H9 (cell line): ENCODE measurements at regions not wholly inside any gene's neighbourhood (a gene's known extent, or its start where the extent isn't known, plus 50 kb on each side); places are given as distances from the start of the nearest gene placed in this dataset.

Experiments used
- DNase-seq: peaks from one replicate; pipeline ENCODE4 v3.0.0-alpha.2; 2017
- H2AFZ ChIP-seq: one replicate; pipeline ENCODE4 v1.6.1; 2013; ENCODE audit warnings: mild to moderate bottlenecking, low read length, control low read depth, moderate library complexity
- H2AK5ac ChIP-seq: 2 replicates; pipeline ENCODE4 v1.6.1; 2013; ENCODE audit warnings: low read length, control low read depth, mixed read lengths; ENCODE audit not compliant: insufficient read length
- H2BK120ac ChIP-seq: one replicate; pipeline ENCODE4 v1.6.1; 2013; ENCODE audit warnings: low read depth, mild to moderate bottlenecking, low read length, control low read depth, inconsistent platforms; ENCODE audit not compliant: poor library complexity, severe bottlenecking
- H2BK12ac ChIP-seq: 2 replicates; pipeline ENCODE4 v1.6.1; 2013; ENCODE audit warnings: low read length, control low read depth, mixed read lengths, low read depth; ENCODE audit not compliant: insufficient read length
- H2BK15ac ChIP-seq: 2 replicates; pipeline ENCODE4 v1.6.1; 2013; ENCODE audit warnings: low read depth, low read length, control low read depth
- H2BK20ac ChIP-seq: one replicate; pipeline ENCODE4 v1.6.1; 2013; ENCODE audit warnings: low read depth, mild to moderate bottlenecking, low read length, control low read depth, inconsistent platforms; ENCODE audit not compliant: poor library complexity, severe bottlenecking
- H2BK5ac ChIP-seq: 2 replicates; pipeline ENCODE4 v1.6.1; 2013; ENCODE audit warnings: low read length, control low read depth, mixed read lengths; ENCODE audit not compliant: insufficient read length
- H3K14ac ChIP-seq: 2 replicates; pipeline ENCODE4 v1.6.1; 2013; ENCODE audit warnings: low read length, control low read depth; ENCODE audit not compliant: insufficient read depth
- H3K18ac ChIP-seq: 2 replicates; pipeline ENCODE4 v1.6.1; 2013; ENCODE audit warnings: low read depth, mild to moderate bottlenecking, mixed read lengths, low read length, control low read depth; ENCODE audit not compliant: insufficient read length
- H3K23ac ChIP-seq: 2 replicates; pipeline ENCODE4 v1.6.1; 2013; ENCODE audit warnings: low read length, control low read depth, mixed read lengths, low read depth; ENCODE audit not compliant: insufficient read length
- H3K23me2 ChIP-seq: 2 replicates; pipeline ENCODE4 v1.6.1; 2013; ENCODE audit warnings: low read depth, mild to moderate bottlenecking, mixed read lengths, low read length, control low read depth; ENCODE audit not compliant: insufficient read length, poor library complexity, severe bottlenecking
- H3K27ac ChIP-seq: 2 replicates; pipeline ENCODE4 v1.5.1; 2013; ENCODE audit warnings: low read length, control low read depth, mixed read lengths, low read depth; ENCODE audit not compliant: insufficient read length
- H3K27me3 ChIP-seq: 2 replicates; pipeline ENCODE4 v1.6.1; 2013; ENCODE audit warnings: low read length, control low read depth, inconsistent platforms; ENCODE audit not compliant: insufficient read depth
- H3K4ac ChIP-seq: 2 replicates; pipeline ENCODE4 v1.6.1; 2013; ENCODE audit warnings: low read depth, mild to moderate bottlenecking, control low read depth, inconsistent platforms, low read length, moderate library complexity
- H3K4me1 ChIP-seq: 2 replicates; pipeline ENCODE4 v1.6.1; 2013; ENCODE audit warnings: low read length, control low read depth, inconsistent platforms; ENCODE audit not compliant: insufficient read depth
- H3K4me2 ChIP-seq: 2 replicates; pipeline ENCODE4 v1.6.1; 2013; ENCODE audit warnings: low read length, control low read depth, mixed read lengths; ENCODE audit not compliant: insufficient read length, insufficient read depth
- H3K56ac ChIP-seq: 2 replicates; pipeline ENCODE4 v1.6.1; 2013; ENCODE audit warnings: low read depth, mild to moderate bottlenecking, mixed read lengths, low read length, control low read depth; ENCODE audit not compliant: insufficient read length
- H3K79me1 ChIP-seq: 2 replicates; pipeline ENCODE4 v1.6.1; 2013; ENCODE audit warnings: low read depth, mild to moderate bottlenecking, moderate library complexity, low read length, control low read depth, inconsistent platforms; ENCODE audit not compliant: insufficient read depth, poor library complexity, severe bottlenecking
- H3K79me2 ChIP-seq: 2 replicates; pipeline ENCODE4 v1.6.1; 2013; ENCODE audit warnings: low read length, control low read depth, inconsistent platforms; ENCODE audit not compliant: insufficient read depth
- H3K9ac ChIP-seq: 2 replicates; pipeline ENCODE4 v1.6.1; 2013; ENCODE audit warnings: low read length, control low read depth, mixed read lengths; ENCODE audit not compliant: insufficient read length; ENCODE audit errors: extremely low read depth
- H3K9me3 ChIP-seq: one replicate; pipeline ENCODE4 v1.6.1; 2013; ENCODE audit warnings: low read depth, low read length, inconsistent platforms; ENCODE audit not compliant: control insufficient read depth
- H3T11ph ChIP-seq: one replicate; pipeline ENCODE4 v1.6.1; 2013; ENCODE audit warnings: mild to moderate bottlenecking, low read length, control low read depth, inconsistent platforms
- H4K20me1 ChIP-seq: one replicate; pipeline ENCODE4 v1.6.1; 2013; ENCODE audit not compliant: control insufficient read depth, insufficient read length, insufficient read depth
- H4K5ac ChIP-seq: 2 replicates; pipeline ENCODE4 v1.6.1; 2013; ENCODE audit warnings: low read depth, mild to moderate bottlenecking, mixed read lengths, low read length, control low read depth; ENCODE audit not compliant: insufficient read length
- H4K8ac ChIP-seq: replicated peaks from 2 replicates; pipeline ENCODE4 v1.6.1; 2013; ENCODE audit warnings: low read length, control low read depth, mixed read lengths, low read depth; ENCODE audit not compliant: insufficient read length
- H4K91ac ChIP-seq: 2 replicates; pipeline ENCODE4 v1.6.1; 2013; ENCODE audit warnings: low read depth, mild to moderate bottlenecking, moderate library complexity, mixed read lengths, low read length, control low read depth; ENCODE audit not compliant: insufficient read length
- H3K27ac Mint-ChIP-seq, 3 experiments: 2 replicates in 2 of 3; 3 replicates in 1 of 3; pipeline ENCODE4 v1.8.0; 2020 to 2021; ENCODE audit warnings: mixed read lengths in 3 of 3, mild to moderate bottlenecking in 1 of 3, moderate library complexity in 1 of 3
- H3K27me3 Mint-ChIP-seq: 2 replicates; pipeline ENCODE4 v1.8.0; 2021; ENCODE audit warnings: low read depth, mild to moderate bottlenecking, moderate library complexity, mixed read lengths
- H3K36me3 Mint-ChIP-seq, 3 experiments: 2 replicates in 2 of 3; 3 replicates in 1 of 3; pipeline ENCODE4 v1.8.0; 2020 to 2021; ENCODE audit warnings: low read depth in 3 of 3, mixed read lengths in 3 of 3; ENCODE audit not compliant: insufficient read depth in 1 of 3
- H3K4me1 Mint-ChIP-seq, 2 experiments: 2 replicates each; pipeline ENCODE4 v1.8.0; 2020; ENCODE audit warnings: mixed read lengths in 2 of 2
- H3K4me3 Mint-ChIP-seq, 2 experiments: 2 replicates in 1 of 2; 3 replicates in 1 of 2; pipeline ENCODE4 v1.8.0; 2020 to 2021; ENCODE audit warnings: mild to moderate bottlenecking in 2 of 2, mixed read lengths in 2 of 2, moderate library complexity in 1 of 2
- H3K9me3 Mint-ChIP-seq, 2 experiments: 2 replicates in 1 of 2; 3 replicates in 1 of 2; pipeline ENCODE4 v1.8.0; 2020; ENCODE audit warnings: mild to moderate bottlenecking in 2 of 2, mixed read lengths in 2 of 2, moderate library complexity in 1 of 2
- CTCF ChIP-seq: fragments of 200-600 bp; sonication (generic); conservative IDR thresholded peaks from 3 replicates; pipeline ENCODE4 v1.8.0; 2021; ENCODE audit warnings: antibody characterized with exemption, mild to moderate bottlenecking
- WGBS: extraction: QIAGEN DNeasy Blood & Tissue Kit; methylation state at CpG from one replicate; pipeline ENCODE4 v1.1.7; 2013; ENCODE audit warnings: missing lambda C conversion rate, low lambda C conversion rate, mixed read lengths; ENCODE audit not compliant: insufficient read length; ENCODE audit errors: extremely low coverage; 5-methylcytosine and 5-hydroxymethylcytosine counted together

GRCh38 chrX:20421697-20422096 is 155.0 kb upstream of the RPS6KA3 start:
- Histone ChIP-seq H3K23me2 (no peaks in the 10 kb centered on the region), H3K14ac (no peak overlapping the region), H3K23ac (no peak overlapping the region), H2AK5ac (no peak overlapping the region), H3K18ac (no peak overlapping the region), H4K8ac (no peak overlapping the region), H2AFZ (no peak overlapping the region), H2BK15ac (no peak overlapping the region), H3K4ac (no peak overlapping the region), H2BK5ac (no peak overlapping the region), H3K79me2 (no peaks in the 10 kb centered on the region), H2BK120ac (no peak overlapping the region), H2BK20ac (no peak overlapping the region), H3K27ac (no peak overlapping the region), H3K4me1 (no peaks in the 10 kb centered on the region), H3T11ph (no peak overlapping the region), H4K91ac (no peak overlapping the region), H3K9me3 (peaks cover 21% of the 10 kb centered on the region), H3K56ac (no peak overlapping the region), H3K9ac (no peak overlapping the region), H3K79me1 (no peaks in the 10 kb centered on the region), H3K4me2 (no peak overlapping the region), H4K5ac (no peak overlapping the region), H4K20me1 (no peaks in the 10 kb centered on the region), H2BK12ac (no peak overlapping the region), H3K27me3 (no peaks in the 10 kb centered on the region)
- DNase-seq: no peak
- H3K36me3 Mint-ChIP-seq: peaks cover 0 to 5% (median 0%) of the 10 kb centered on the region in 3 experiments; a peak in 2 of 7 replicates
- TF ChIP-seq CTCF: no peak
- no peak overlapping the region for H3K4me3 Mint-ChIP-seq
- H3K9me3 Mint-ChIP-seq: peaks cover 56 to 62% of the 10 kb centered on the region in 2 experiments
- no peaks in the 10 kb centered on the region; the same call in 1 of the 2 replicates for H3K27me3 Mint-ChIP-seq
- no peak overlapping the region for H3K27ac Mint-ChIP-seq
- H3K4me1 Mint-ChIP-seq: no peaks in the 10 kb centered on the region
- no CpG with 5 or more reads among the region's 2 CpGs for WGBS
